Uterus (tissue), 2 donors: ENCODE measurements at regions not wholly inside any gene's neighbourhood (a gene's known extent, or its start where the extent isn't known, plus 50 kb on each side); places are given as distances from the start of the nearest gene placed in this dataset.

Source experiments
- CTCF ChIP-seq, 4 experiments: fragments of 200-600 bp in 2 of 4; fragments of 450-650 bp in 2 of 4; sonication (generic) in 2 of 4; IDR thresholded peaks; one replicate each; pipeline ENCODE4 v1.5.1; 2016 to 2019; ENCODE audit warnings: antibody characterized with exemption in 4 of 4, mild to moderate bottlenecking in 2 of 4, moderate library complexity in 1 of 4
- POLR2A ChIP-seq, 2 donors: fragments of 450-650 bp; IDR thresholded peaks; one replicate each; pipeline ENCODE4 v1.6.1; 2016; ENCODE audit warnings: antibody characterized with exemption in 2 of 2, mild to moderate bottlenecking in 1 of 2, moderate library complexity in 1 of 2

GRCh38 chr1:87449348-87449963 lies 120.8 kb downstream of the LMO4 start:
- TF ChIP-seq POLR2A (IDR thresholded peaks at IDR 0.05) (no peak), CTCF (IDR thresholded peaks at IDR 0.05) (no peak)
